ENCODE measurements at regions not wholly inside any gene's neighbourhood (a gene's known extent, or its start where the extent isn't known, plus 50 kb on each side); places are given as distances from the start of the nearest gene placed in this dataset.
"Not testable (repeated sequence)": the region's sequence is repeated elsewhere in the genome, so short reads cannot be mapped to it uniquely, and the experiment has no call there.

DNA sequence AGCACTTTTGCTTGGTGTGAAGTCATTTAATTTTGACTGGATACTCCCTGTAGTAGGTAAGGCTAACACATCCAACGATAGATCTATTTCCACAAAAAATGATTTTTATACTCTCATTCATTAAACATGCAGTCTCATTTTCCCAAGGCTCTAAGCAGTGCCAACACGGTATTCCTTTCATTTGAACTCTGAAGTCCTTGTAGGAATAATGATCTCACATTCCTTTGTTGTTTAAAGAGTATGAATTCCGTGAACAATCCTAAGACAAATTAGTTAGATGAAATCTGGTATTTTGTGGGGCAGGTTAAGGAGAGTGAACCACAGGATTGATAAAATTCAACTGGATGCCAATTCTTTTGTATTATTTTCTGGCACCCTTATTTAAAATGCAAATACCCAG is 66.6 kb downstream of the LACC1 start:
- no peak for DNase-seq (ENCODE audit: low spot score)
- H3K36me3 Mint-ChIP-seq (ENCODE audit: low read depth) = no peaks in the 10 kb centered on the region
- H3K27ac Mint-ChIP-seq = no peak overlapping the region
- no peaks in the 10 kb centered on the region for H3K9me3 Mint-ChIP-seq
- H3K27me3 Mint-ChIP-seq (ENCODE audit: low read depth) = peaks cover 3% of the 10 kb centered on the region
- no peak overlapping the region for H3K4me3 Mint-ChIP-seq
- H3K4me1 Mint-ChIP-seq (ENCODE audit: low read depth) = no peaks in the 10 kb centered on the region

- Mint-ChIP-seq H3K36me3 (ENCODE audit: low read depth) (no peaks in the 10 kb centered on the region), H3K9me3 (no peaks in the 10 kb centered on the region)
Measured at GRCh38 chr13:43947897-43948458, 68.3 kb downstream of the LACC1 start.

GRCh38 chr13:43953370-43953769 is 73.7 kb downstream of the LACC1 start:
- Mint-ChIP-seq H3K9me3 (no peaks in the 10 kb centered on the region), H3K27me3 (ENCODE audit: low read depth) (peaks cover 7% of the 10 kb centered on the region), H3K4me1 (ENCODE audit: low read depth) (no peaks in the 10 kb centered on the region), H3K36me3 (ENCODE audit: low read depth) (no peaks in the 10 kb centered on the region), H3K27ac (no peak overlapping the region), H3K4me3 (no peak overlapping the region)
- no peak for DNase-seq (ENCODE audit: low spot score)

More at GRCh38 chr13:43947897-43948458, 68.3 kb downstream of the LACC1 start:
- Mint-ChIP-seq H3K27ac (no peak overlapping the region), H3K4me1 (ENCODE audit: low read depth) (no peaks in the 10 kb centered on the region), H3K4me3 (no peak overlapping the region), H3K27me3 (ENCODE audit: low read depth) (peaks cover 3% of the 10 kb centered on the region)
- no peak for DNase-seq (ENCODE audit: low spot score)

- not testable (repeated sequence) for H3K4me3 Mint-ChIP-seq, H3K27ac Mint-ChIP-seq
Measured at GRCh38 chr13:43956975-43957374, 77.3 kb downstream of the LACC1 start.

DNA sequence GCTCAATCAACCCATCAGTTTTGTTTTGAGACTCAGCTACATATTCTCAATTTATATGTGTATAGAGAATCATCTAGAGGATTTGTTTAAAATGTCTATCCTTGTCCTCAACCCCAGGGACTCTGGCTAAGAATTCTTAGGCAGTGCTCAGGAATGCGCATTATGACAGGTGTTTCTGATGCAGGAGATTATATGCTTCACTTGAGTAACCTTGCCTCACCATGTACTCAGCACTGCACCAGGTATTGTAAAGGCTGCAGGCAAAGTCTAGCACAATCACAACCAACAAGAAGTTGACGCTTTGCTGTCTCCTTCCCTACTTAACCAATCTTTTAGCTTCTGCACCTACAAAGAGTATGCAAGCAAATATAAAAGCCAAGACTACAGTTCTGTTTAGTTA is 79.6 kb downstream of the LACC1 start:
- no peak for DNase-seq (ENCODE audit: low spot score)
- Mint-ChIP-seq H3K27ac (no peak overlapping the region), H3K4me1 (ENCODE audit: low read depth) (no peaks in the 10 kb centered on the region), H3K4me3 (no peak overlapping the region), H3K36me3 (ENCODE audit: low read depth) (no peaks in the 10 kb centered on the region), H3K27me3 (ENCODE audit: low read depth) (peaks cover under 1% of the 10 kb centered on the region), H3K9me3 (no peaks in the 10 kb centered on the region)

More at GRCh38 chr13:43956975-43957374, 77.3 kb downstream of the LACC1 start:
- H3K27me3 Mint-ChIP-seq (ENCODE audit: low read depth); DNase-seq (ENCODE audit: low spot score); H3K4me1 Mint-ChIP-seq (ENCODE audit: low read depth); H3K9me3 Mint-ChIP-seq; H3K36me3 Mint-ChIP-seq (ENCODE audit: low read depth): not testable (repeated sequence)

DNA sequence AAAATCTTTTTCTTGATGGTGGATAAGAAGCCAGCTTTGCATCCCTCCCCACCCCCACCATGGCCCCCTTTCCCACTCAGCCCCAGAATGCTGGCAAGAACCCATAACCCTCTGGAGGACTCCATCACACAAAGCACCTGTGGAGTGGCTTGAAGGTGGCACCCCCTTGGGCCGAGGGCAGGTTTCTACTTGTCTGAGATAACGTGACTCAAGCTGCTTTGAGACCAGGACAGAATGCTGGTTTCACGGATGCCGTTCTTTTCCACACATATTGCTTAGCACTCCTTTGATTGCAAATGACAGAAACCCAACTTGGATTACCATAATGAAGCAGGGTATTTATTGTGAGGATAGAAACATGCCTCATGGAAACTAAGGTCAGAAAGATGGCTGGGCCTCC is 82.2 kb downstream of the LACC1 start:
- H3K4me1 Mint-ChIP-seq (ENCODE audit: low read depth) = no peaks in the 10 kb centered on the region
- H3K27me3 Mint-ChIP-seq (ENCODE audit: low read depth) = no peaks in the 10 kb centered on the region
- no peak overlapping the region for H3K27ac Mint-ChIP-seq
- no peak overlapping the region for H3K4me3 Mint-ChIP-seq
- H3K9me3 Mint-ChIP-seq = no peaks in the 10 kb centered on the region
- DNase-seq (ENCODE audit: low spot score) = no peak
- no peaks in the 10 kb centered on the region for H3K36me3 Mint-ChIP-seq (ENCODE audit: low read depth)

DNA sequence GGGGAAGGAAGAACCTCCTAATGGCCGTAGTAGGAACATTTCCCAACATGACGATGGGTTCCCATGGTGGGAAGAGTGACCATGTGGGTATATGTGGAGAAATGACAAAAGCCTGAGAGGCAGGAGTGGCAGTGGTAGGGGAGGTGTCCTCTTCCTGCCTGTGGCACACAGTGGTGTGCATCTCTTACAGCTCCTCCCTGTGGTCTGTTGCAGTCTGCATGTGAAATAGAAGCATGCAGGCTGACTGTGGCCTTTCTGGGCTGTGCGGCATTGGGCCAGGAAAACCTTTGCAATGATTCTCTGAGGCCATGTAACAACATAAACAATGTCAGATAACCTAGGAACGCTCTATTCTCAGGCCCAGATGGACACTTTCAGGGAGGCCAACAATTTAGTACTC is 84.0 kb downstream of the LACC1 start:
- H3K27ac Mint-ChIP-seq = no peak overlapping the region
- no peaks in the 10 kb centered on the region for H3K36me3 Mint-ChIP-seq (ENCODE audit: low read depth)
- no peak for DNase-seq (ENCODE audit: low spot score)
- H3K4me1 Mint-ChIP-seq (ENCODE audit: low read depth) = no peaks in the 10 kb centered on the region
- H3K27me3 Mint-ChIP-seq (ENCODE audit: low read depth) = no peaks in the 10 kb centered on the region
- H3K9me3 Mint-ChIP-seq = no peaks in the 10 kb centered on the region
- no peak overlapping the region for H3K4me3 Mint-ChIP-seq

DNA sequence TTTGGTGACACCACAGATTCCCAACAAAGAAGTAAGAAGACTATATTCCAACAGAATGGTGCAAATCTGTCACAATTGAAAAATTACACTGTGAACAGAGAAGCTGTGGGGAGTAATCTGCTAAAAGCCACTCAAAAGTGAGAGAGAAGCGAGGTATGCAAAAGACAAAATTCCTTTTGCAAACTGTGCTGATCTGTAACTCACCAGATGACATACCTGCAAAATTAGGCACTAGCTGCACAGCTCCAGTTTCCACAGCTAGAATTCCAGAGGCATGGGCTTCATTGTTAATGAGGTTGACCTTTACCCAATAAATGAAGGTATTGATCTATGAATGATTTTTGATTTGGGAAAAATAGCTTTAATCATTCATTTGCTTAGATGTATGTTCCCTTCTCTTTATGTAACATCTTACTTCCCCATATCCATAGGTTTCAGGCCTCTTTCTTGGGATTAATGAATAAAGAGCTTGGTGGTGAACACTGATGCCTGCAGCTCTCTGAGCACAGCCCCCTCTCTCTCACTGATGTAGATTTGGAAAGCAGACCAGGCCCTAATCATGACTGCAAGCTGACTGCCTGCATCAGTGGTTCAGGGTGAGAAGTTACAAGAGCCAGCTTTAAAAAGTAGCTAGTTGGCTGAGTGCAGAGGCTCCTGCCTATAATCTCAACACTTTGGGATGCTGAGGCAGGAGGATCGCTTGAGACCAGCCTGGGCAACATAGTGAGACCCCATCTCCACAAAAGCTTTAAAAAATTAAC is 85.2 kb downstream of the LACC1 start:
- Mint-ChIP-seq H3K27me3 (ENCODE audit: low read depth) (no peaks in the 10 kb centered on the region), H3K27ac (no peak overlapping the region), H3K36me3 (ENCODE audit: low read depth) (no peaks in the 10 kb centered on the region), H3K4me3 (no peak overlapping the region), H3K4me1 (ENCODE audit: low read depth) (no peaks in the 10 kb centered on the region), H3K9me3 (no peaks in the 10 kb centered on the region)
- DNase-seq (ENCODE audit: low spot score) = no peak

DNA sequence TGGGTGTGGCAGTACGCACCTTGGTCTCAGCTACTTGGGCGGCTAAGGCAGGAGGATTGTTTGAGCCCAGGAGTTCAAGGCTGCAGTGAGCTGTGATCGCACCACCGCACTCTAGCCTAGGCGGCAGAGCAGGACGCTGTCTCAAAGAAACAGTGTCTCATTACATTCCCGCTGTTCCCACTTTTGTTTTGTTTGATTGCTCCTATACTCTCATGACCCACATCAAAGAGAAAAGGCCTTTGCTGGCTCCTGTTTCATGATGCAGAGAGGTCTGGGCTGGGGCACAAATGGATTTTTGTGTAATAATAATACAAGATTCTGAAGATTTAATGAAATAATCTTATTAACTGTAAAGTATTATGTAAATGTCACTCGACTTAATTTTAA is 85.7 kb downstream of the LACC1 start:
- no peak overlapping the region for H3K27ac Mint-ChIP-seq
- H3K4me1 Mint-ChIP-seq (ENCODE audit: low read depth) = no peaks in the 10 kb centered on the region

DNA sequence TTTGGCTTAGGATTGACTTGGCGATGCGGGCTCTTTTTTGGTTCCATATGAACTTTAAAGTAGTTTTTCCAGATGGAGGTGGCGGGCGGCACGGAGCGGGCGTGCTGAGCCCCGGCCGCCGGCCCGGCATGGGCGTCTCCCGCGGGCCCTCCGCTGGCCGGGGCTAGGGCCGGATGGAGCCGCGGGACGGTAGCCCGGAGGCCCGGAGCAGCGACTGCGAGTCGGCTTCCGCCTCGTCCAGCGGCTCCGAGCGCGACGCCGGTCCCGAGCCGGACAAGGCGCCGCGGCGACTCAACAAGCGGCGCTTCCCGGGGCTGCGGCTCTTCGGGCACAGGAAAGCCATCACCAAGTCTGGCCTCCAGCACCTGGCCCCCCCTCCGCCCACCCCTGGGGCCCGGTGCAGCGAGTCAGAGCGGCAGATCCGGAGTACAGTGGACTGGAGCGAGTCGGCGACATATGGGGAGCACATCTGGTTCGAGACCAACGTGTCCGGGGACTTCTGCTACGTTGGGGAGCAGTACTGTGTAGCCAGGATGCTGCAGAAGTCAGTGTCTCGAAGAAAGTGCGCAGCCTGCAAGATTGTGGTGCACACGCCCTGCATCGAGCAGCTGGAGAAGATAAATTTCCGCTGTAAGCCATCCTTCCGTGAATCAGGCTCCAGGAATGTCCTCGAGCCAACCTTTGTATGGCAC is 88.7 kb downstream of the LACC1 start:
- H3K36me3 Mint-ChIP-seq (ENCODE audit: low read depth); H3K4me3 Mint-ChIP-seq; H3K4me1 Mint-ChIP-seq (ENCODE audit: low read depth); DNase-seq (ENCODE audit: low spot score); H3K27me3 Mint-ChIP-seq (ENCODE audit: low read depth); H3K9me3 Mint-ChIP-seq; H3K27ac Mint-ChIP-seq: not testable (repeated sequence)

More for the DNA sequence above, 85.7 kb downstream of the LACC1 start:
- H3K36me3 Mint-ChIP-seq (ENCODE audit: low read depth) = no peaks in the 10 kb centered on the region
- no peak for DNase-seq (ENCODE audit: low spot score)
- no peaks in the 10 kb centered on the region for H3K9me3 Mint-ChIP-seq
- no peaks in the 10 kb centered on the region for H3K27me3 Mint-ChIP-seq (ENCODE audit: low read depth)
- no peak overlapping the region for H3K4me3 Mint-ChIP-seq

- not testable (repeated sequence) for H3K27me3 Mint-ChIP-seq (ENCODE audit: low read depth); H3K4me3 Mint-ChIP-seq; H3K9me3 Mint-ChIP-seq; H3K4me1 Mint-ChIP-seq (ENCODE audit: low read depth); H3K27ac Mint-ChIP-seq; H3K36me3 Mint-ChIP-seq (ENCODE audit: low read depth); DNase-seq (ENCODE audit: low spot score)
Measured at GRCh38 chr13:43968943-43969690, 89.4 kb downstream of the LACC1 start.

GRCh38 chr13:43969919-43970318 is 90.2 kb downstream of the LACC1 start:
- H3K27ac Mint-ChIP-seq; DNase-seq (ENCODE audit: low spot score); H3K36me3 Mint-ChIP-seq (ENCODE audit: low read depth); H3K9me3 Mint-ChIP-seq; H3K4me1 Mint-ChIP-seq (ENCODE audit: low read depth); H3K27me3 Mint-ChIP-seq (ENCODE audit: low read depth); H3K4me3 Mint-ChIP-seq: not testable (repeated sequence)

DNA sequence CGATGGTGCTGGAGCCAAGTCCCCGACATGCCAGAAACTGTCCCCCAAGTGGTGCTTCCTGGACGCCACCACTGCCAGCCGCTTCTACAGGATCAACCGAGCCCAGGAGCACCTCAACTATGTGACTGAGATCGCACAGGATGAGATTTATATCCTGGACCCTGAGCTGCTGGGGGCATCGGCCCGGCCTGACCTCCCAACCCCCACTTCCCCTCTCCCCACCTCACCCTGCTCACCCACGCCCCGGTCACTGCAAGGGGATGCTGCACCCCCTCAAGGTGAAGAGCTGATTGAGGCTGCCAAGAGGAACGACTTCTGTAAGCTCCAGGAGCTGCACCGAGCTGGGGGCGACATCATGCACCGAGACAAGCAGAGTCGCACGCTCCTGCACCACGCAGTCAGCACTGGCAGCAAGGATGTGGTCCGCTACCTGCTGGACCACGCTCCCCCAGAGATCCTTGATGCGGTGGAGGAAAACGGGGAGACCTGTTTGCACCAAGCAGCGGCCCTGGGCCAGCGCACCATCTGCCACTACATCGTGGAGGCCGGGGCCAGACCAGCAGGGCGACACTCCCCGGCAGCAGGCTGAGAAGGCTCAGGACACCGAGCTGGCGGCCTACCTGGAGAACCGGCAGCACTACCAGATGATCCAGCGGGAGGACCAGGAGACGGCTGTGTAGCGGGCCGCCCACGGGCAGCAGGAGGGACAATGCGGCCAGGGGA is 91.0 kb downstream of the LACC1 start:
- H3K4me3 Mint-ChIP-seq; DNase-seq (ENCODE audit: low spot score); H3K9me3 Mint-ChIP-seq; H3K36me3 Mint-ChIP-seq (ENCODE audit: low read depth); H3K27me3 Mint-ChIP-seq (ENCODE audit: low read depth); H3K4me1 Mint-ChIP-seq (ENCODE audit: low read depth); H3K27ac Mint-ChIP-seq: not testable (repeated sequence)

All from T-helper 2 cell treated with Interferon-gamma antibody and Interleukin-4, amounts not matched to agents 5 μg/mL and 100 μg/mL, for 36 hours (primary cell).